ENCODE measurements at regions not wholly inside any gene's neighbourhood (a gene's known extent, or its start where the extent isn't known, plus 50 kb on each side); places are given as distances from the start of the nearest gene placed in this dataset.

- no peak for DNase-seq
These were observed 279.7 kb downstream of the NPR3 start for GRCh38 chr5:32990593-32991420.

DNA sequence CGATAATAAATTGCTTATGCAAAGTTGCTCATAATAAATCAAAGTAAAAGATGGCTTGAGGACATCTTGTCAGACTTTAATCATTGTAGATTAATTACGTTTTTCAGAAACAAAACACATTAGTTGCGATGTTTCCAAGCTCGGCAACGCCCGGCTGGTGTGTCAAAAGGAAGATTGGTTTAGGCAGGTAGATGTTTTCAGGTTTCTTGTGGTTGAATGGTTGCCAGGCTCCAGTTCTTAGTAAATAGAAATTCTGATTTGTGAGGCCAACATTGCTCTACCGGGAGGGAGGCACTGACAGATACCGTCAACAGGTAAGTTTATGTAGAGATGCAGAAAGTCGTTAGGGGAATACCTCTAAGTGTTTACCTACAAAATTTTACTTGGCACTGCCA lies 280.3 kb downstream of the NPR3 start:
- no peak for DNase-seq

DNA sequence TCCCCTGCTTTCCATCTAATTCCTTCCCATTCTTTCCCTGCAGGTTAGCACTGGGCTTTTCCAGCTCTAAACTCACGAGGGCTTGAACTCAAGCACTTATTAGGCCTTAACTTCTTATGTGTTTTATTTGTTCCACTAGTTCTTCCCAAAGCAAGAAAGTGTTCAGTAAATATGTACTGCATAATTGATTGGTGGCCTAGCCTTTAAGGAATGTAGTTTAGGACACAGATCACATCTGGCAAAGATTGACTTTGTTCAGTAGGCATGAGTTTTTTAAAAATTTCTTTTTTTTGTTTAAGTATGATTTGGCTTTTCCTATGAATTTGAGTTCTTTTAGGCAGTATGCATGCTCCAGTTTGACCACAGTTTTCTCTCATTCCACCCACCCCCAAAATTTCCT lies 285.2 kb downstream of the NPR3 start:
- DNase-seq: no peak

- DNase-seq: no peak
These were observed 297.8 kb downstream of the NPR3 start for GRCh38 chr5:33008751-33009418.

- DNase-seq: no peak
These were observed 299.7 kb downstream of the NPR3 start for GRCh38 chr5:33010846-33011245.

GRCh38 chr5:33011801-33012200 lies 300.7 kb downstream of the NPR3 start:
- DNase-seq: no peak

GRCh38 chr5:33023649-33024048 lies 312.5 kb downstream of the NPR3 start:
- DNase-seq: no peak

GRCh38 chr5:33032271-33033070 lies 321.4 kb downstream of the NPR3 start:
- no peak for DNase-seq

DNA sequence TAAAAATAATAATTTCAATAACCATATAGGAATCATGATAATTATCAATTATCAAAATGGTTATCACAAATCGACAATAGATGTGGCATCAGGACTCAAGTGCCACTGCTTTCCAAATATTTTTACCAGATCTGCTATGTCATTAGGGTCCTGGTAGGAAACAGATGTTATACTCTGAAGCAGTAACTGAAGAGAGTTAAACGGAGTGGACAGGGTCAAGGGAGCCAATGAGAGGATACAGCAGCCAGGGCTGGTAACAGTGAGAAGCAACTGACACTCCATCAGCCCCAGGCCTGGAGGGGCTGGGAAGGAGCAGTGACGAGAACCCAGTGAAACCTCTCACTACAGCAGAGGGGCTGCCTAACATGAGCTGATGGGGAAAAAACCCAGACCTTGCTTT lies 322.4 kb downstream of the NPR3 start:
- DNase-seq: no peak

DNA sequence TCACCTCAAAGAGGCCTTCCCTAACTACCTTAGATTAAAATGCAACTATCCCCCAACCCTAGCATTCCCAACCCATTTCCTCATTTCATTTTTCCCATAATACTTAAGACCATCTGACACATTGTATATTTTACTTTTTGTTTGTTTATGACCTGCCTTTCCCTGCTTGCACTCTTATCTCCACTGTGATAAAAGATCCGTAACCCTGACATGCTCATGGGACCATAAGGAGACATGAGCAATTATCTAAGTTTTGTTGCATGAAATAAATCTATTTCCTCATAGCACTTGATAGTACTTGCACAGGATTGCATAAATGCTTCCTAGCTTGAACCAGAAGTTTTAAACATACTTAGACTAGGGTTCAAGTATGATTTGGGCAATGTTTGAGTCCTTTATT lies 323.7 kb downstream of the NPR3 start:
- no peak for DNase-seq

- no peak for DNase-seq
These were observed 324.9 kb downstream of the NPR3 start for GRCh38 chr5:33035851-33036527.

- DNase-seq: no peak
These were observed 326.0 kb downstream of the NPR3 start for GRCh38 chr5:33037076-33037475.

- DNase-seq: no peak
These were observed 330.5 kb downstream of the NPR3 start for GRCh38 chr5:33041586-33041985.

DNA sequence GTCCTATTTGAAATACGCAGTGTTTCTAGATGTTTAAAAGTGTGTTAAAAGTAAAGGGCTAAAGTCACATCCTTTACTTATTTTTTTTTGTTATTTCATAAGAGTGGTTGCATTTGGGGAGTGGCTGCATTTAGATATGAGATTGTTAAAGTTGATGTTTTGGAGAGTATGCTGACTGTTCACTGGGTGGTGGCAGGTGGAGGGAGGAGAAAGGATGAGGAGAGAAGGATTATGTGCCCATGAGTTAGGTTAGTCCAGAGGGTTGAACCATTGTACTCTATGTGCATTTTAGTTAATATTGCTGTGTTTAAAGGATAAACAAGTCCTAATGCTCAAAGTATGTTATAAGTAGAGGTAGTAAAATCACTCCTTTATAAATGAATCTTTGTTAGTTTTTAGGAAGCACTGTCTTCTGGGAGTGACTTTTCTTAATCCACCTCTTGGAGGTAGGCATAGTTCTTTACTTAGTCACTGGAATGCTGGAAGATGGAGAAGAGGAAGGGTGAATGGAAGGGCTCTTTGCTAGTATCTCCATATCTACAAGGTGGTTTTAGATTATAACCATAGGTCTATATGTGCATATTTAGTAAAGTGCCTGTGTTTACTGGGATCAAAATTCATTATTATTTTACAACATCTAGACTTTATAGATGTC lies 332.3 kb downstream of the NPR3 start:
- DNase-seq: no peak

- DNase-seq: no peak
These were observed 335.0 kb downstream of the NPR3 start for GRCh38 chr5:33046091-33046490.

DNA sequence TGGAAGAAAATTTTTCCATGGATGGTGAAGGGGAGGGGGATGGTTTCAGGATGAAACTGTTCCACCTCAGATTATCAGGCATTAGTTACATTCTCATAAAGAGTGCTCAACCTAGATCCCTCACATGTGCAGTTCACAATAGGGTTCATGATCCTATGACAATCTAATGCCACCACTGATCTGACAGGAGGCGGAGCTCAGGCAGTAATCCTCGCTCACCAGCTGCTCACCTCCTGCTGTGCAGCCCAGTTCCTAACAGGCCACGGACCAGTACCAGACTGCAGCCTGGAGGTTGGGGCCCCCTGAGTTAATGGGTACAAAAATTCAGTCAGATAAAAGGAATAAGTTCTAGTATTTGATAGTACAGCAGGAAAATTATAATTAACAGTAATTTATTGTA lies 337.2 kb downstream of the NPR3 start:
- DNase-seq: no peak

DNA sequence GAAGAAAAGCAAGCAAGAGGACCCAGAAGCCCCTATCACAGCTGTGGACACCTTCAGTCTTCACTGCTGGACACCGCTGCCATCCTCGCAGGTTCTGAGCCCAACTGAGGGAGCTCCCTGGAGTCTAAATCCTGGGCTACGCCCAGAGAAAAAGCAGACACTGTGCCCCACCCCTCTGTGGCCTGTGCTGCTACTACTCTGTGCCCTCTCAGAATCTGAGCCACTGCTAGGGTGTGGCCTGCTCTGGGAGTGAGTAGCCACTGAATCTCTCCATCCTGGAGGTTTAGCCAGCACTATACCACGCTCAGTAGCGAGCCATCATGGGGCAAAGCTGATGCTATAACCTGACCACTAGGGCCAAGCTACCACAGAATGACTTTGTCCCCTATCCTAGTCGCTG lies 338.2 kb downstream of the NPR3 start:
- no peak for DNase-seq

- DNase-seq: no peak
These were observed 338.7 kb downstream of the NPR3 start for GRCh38 chr5:33049842-33050241.

DNA sequence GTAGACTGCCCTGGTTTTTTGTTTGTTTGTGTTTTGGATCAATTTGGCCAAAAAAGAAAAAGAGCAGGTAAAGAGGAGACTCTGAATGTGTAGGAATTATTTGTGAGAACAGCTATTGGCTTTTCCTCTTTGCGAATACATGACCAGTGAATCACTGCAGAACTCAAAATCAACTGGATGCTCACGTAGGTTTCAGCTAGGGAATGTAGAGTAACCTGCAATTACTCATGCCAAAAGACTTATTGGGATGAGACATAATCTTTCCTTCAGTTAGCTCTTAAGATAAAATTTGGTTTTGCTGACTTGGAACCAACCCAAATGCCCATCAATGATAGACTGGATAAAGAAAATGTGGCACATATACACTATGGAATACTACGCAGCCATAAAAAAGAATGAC lies 348.0 kb downstream of the NPR3 start:
- no peak for DNase-seq

DNA sequence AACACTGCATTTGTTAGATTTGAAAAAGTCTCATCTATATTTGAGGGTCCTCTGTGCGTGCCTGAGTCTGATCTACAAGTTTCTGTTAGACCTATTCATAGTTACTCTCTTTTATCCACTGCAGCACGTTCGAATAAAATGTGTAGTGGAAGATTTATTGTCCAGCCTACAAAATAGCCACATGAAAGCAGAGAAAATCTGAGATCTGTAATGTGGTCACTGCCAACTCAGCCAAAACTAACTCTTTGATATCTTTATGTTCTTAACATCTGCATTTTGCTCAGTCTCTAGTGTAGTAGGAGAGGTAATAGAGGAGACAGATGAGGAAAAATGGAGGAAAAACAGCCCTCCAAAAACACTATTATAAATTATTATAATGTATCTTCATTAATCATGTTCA lies 354.0 kb downstream of the NPR3 start:
- no peak for DNase-seq

DNA sequence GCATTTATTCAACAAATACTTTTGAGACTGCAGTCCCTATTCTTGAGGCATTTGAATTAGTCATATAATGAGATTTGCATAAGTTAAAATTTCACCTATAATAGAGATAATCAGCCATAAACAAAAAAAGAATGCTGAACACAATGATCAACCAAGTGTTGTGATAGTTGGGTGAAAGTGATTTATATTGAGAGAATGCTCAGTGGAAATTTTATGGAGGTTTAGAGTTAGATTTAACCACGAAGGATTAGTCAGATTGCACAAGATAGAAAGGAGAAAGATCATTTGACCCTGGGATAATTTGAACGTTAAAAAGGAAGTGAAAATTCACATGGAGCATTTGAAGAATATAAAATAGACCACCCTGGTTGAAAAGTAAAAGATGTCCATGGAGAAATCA lies 356.2 kb downstream of the NPR3 start:
- DNase-seq: no peak

GRCh38 chr5:33068786-33069185 lies 357.7 kb downstream of the NPR3 start:
- no peak for DNase-seq

DNA sequence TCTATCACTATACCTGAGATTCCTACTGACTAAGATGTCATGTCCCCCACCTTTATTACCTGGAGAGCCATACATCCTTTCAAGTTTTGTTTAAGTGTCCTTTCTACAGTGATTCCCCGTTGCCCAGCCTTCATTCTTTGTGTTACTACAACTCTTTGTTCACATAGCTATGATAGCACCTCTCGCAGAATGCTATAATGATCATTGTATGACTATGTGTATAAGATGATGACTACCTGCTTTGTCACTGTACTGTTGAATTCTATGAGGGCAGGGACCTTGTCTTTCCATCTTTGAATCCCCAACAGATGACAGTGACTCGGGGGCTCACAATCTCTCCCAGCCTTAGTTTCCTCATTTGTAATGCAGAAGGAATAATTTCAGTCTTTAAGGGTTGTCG lies 361.2 kb downstream of the NPR3 start:
- DNase-seq: no peak
